KMS-11 (cell line): ENCODE measurements at regions not wholly inside any gene's neighbourhood (a gene's known extent, or its start where the extent isn't known, plus 50 kb on each side); places are given as distances from the start of the nearest gene placed in this dataset.

Experiments used
- H2AFZ ChIP-seq: fragments of 200-600 bp; sonication (generic); 2 replicates; pipeline ENCODE4 v1.6.1; 2016; ENCODE audit warnings: antibody characterized with exemption, mixed run types, low read depth
- H3K27ac ChIP-seq: fragments of 200-600 bp; sonication (generic); 2 replicates; pipeline ENCODE4 v1.6.1; 2016; ENCODE audit warnings: mild to moderate bottlenecking, mixed run types
- H3K27me3 ChIP-seq: fragments of 200-600 bp; sonication (generic); 2 replicates; pipeline ENCODE4 v1.6.1; 2017; ENCODE audit warnings: mild to moderate bottlenecking, low read depth, mixed run types, moderate library complexity; ENCODE audit not compliant: insufficient read depth
- H3K36me3 ChIP-seq: fragments of 200-600 bp; sonication (generic); 2 replicates; pipeline ENCODE4 v1.6.1; 2017; ENCODE audit warnings: mild to moderate bottlenecking, mixed run types; ENCODE audit not compliant: insufficient read depth
- H3K4me1 ChIP-seq: fragments of 200-600 bp; sonication (generic); 2 replicates; pipeline ENCODE4 v1.6.1; 2016; ENCODE audit warnings: mild to moderate bottlenecking, low read depth, mixed run types; ENCODE audit not compliant: poor library complexity, severe bottlenecking
- H3K4me2 ChIP-seq: fragments of 200-600 bp; sonication (generic); 2 replicates; pipeline ENCODE4 v1.7.0; 2016; ENCODE audit warnings: mild to moderate bottlenecking, mixed run types
- H3K4me3 ChIP-seq: fragments of 200-600 bp; sonication (generic); IDR thresholded peaks from 2 replicates; pipeline ENCODE4 v1.6.1; 2017; ENCODE audit warnings: low read depth, low read length, mixed read lengths; ENCODE audit not compliant: insufficient read depth
- H3K79me2 ChIP-seq: fragments of 200-600 bp; sonication (generic); 2 replicates; pipeline ENCODE4 v1.6.1; 2016; ENCODE audit warnings: low read depth, mixed run types; ENCODE audit not compliant: insufficient read depth
- H3K9ac ChIP-seq: fragments of 200-600 bp; sonication (generic); 2 replicates; pipeline ENCODE4 v1.6.1; 2016; ENCODE audit warnings: mild to moderate bottlenecking, mixed run types
- H4K20me1 ChIP-seq: fragments of 200-600 bp; sonication (generic); 2 replicates; pipeline ENCODE4 v1.6.1; 2016; ENCODE audit warnings: mild to moderate bottlenecking, mixed run types; ENCODE audit not compliant: insufficient read depth
- CTCF ChIP-seq: fragments of 200-600 bp; sonication (generic); conservative IDR thresholded peaks from 2 replicates; pipeline ENCODE4 v1.6.1; 2017; ENCODE audit warnings: low read depth, mild to moderate bottlenecking, antibody characterized with exemption, low read length, moderate library complexity, mixed read lengths

GRCh38 chr3:177936721-177937120, 599.5 kb upstream of the KCNMB2 start:
- no peaks in the 10 kb centered on the region for H3K79me2 ChIP-seq
- no peaks in the 10 kb centered on the region for H4K20me1 ChIP-seq
- H2AFZ ChIP-seq = no peak overlapping the region
- H3K4me3 ChIP-seq = no peak overlapping the region
- no peak overlapping the region for H3K27ac ChIP-seq
- no peak for TF ChIP-seq CTCF
- no peaks in the 10 kb centered on the region for H3K36me3 ChIP-seq
- no peaks in the 10 kb centered on the region for H3K27me3 ChIP-seq
- H3K4me2 ChIP-seq = no peak overlapping the region
- H3K4me1 ChIP-seq = no peaks in the 10 kb centered on the region
- H3K9ac ChIP-seq = no peak overlapping the region

- no peak overlapping the region for H2AFZ ChIP-seq
- no peaks in the 10 kb centered on the region for H4K20me1 ChIP-seq
- H3K36me3 ChIP-seq = no peaks in the 10 kb centered on the region
- H3K9ac ChIP-seq = no peak overlapping the region
- H3K4me3 ChIP-seq = no peak overlapping the region
- H3K4me2 ChIP-seq = no peak overlapping the region
- no peaks in the 10 kb centered on the region for H3K4me1 ChIP-seq
- no peaks in the 10 kb centered on the region for H3K27me3 ChIP-seq
- no peak for TF ChIP-seq CTCF
- H3K27ac ChIP-seq = no peak overlapping the region
- H3K79me2 ChIP-seq = no peaks in the 10 kb centered on the region
These were observed 593.3 kb upstream of the KCNMB2 start for GRCh38 chr3:177942911-177943310.

DNA sequence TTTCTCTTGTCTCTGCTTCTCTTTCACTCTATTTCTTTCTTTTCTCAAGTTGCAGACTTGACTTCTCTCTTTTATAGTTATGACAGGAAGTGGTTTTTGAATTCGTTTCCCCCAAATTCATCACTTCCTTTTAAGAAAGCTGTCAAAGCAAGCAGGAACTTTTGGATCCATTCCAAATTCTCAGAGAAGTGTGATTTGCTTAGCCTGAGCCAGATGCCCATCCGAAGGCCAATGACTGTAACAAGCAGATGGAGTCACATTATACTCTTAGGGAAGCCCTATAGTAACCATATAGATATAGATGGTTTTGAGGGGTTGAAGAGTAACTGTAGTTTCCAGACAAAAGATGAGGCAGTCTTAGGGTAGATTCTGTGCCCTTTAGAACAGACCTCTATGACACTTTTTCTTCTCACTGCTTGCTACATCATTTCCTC, 592.0 kb upstream of the KCNMB2 start:
- TF ChIP-seq CTCF = no peak
- no peak overlapping the region for H3K4me2 ChIP-seq
- H3K27ac ChIP-seq = no peak overlapping the region
- no peaks in the 10 kb centered on the region for H3K27me3 ChIP-seq
- no peaks in the 10 kb centered on the region for H4K20me1 ChIP-seq
- H3K9ac ChIP-seq = no peak overlapping the region
- H3K4me1 ChIP-seq = no peaks in the 10 kb centered on the region
- no peaks in the 10 kb centered on the region for H3K36me3 ChIP-seq
- no peak overlapping the region for H3K4me3 ChIP-seq
- H2AFZ ChIP-seq = no peak overlapping the region
- H3K79me2 ChIP-seq = no peaks in the 10 kb centered on the region

GRCh38 chr3:177946048-177946447, 590.2 kb upstream of the KCNMB2 start:
- Histone ChIP-seq H3K27ac (no peak overlapping the region), H3K4me1 (no peaks in the 10 kb centered on the region), H3K4me3 (no peak overlapping the region)

More at GRCh38 chr3:177946048-177946447, 590.2 kb upstream of the KCNMB2 start:
- Histone ChIP-seq H3K9ac (no peak overlapping the region), H3K36me3 (no peaks in the 10 kb centered on the region), H3K4me2 (no peak overlapping the region), H2AFZ (no peak overlapping the region), H4K20me1 (no peaks in the 10 kb centered on the region), H3K79me2 (no peaks in the 10 kb centered on the region), H3K27me3 (no peaks in the 10 kb centered on the region)
- TF ChIP-seq CTCF = no peak
